ENCODE measurements at regions not wholly inside any gene's neighbourhood (a gene's known extent, or its start where the extent isn't known, plus 50 kb on each side); places are given as distances from the start of the nearest gene placed in this dataset.

DNA sequence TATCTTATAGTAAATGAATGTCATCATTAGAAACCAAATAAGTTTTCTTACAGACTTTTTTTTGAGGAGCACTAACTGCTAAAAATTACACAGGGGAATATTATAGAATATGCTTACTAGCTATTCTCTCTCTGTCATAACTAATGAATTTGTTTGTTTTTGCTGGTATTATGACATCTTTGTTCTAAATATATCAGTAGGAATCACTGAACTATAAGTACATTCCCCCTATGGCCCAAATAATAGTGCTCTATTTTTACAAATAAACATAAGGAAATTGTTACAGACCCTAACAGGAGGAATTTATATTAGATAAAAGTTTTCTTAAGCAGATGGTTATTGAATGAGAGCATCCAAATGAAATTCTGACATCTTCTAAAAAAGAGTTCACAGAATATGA lies 83.0 kb upstream of the RIOK2 start:
- Histone ChIP-seq H3K9me3 (no peaks in the 10 kb centered on the region), H3K27ac (no peak overlapping the region), H3K4me1 (replicated peaks) (no peaks in the 10 kb centered on the region), H3K27me3 (replicated peaks; ENCODE audit: insufficient read depth) (no peaks in the 10 kb centered on the region), H3K36me3 (no peaks in the 10 kb centered on the region), H3K4me3 (no peak overlapping the region)
- DNase-seq (ENCODE audit: low spot score): no peak
- TF ChIP-seq POLR2AphosphoS5 (IDR thresholded peaks at IDR 0.05): no peak
- TF ChIP-seq POLR2A (IDR thresholded peaks at IDR 0.05): no peak
- TF ChIP-seq, protein P1, sequence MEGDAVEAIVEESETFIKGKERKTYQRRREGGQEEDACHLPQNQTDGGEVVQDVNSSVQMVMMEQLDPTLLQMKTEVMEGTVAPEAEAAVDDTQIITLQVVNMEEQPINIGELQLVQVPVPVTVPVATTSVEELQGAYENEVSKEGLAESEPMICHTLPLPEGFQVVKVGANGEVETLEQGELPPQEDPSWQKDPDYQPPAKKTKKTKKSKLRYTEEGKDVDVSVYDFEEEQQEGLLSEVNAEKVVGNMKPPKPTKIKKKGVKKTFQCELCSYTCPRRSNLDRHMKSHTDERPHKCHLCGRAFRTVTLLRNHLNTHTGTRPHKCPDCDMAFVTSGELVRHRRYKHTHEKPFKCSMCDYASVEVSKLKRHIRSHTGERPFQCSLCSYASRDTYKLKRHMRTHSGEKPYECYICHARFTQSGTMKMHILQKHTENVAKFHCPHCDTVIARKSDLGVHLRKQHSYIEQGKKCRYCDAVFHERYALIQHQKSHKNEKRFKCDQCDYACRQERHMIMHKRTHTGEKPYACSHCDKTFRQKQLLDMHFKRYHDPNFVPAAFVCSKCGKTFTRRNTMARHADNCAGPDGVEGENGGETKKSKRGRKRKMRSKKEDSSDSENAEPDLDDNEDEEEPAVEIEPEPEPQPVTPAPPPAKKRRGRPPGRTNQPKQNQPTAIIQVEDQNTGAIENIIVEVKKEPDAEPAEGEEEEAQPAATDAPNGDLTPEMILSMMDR (IDR thresholded peaks at IDR 0.05): no peak
- intact Hi-C loops (cut with DNase I): no loop called here

DNA sequence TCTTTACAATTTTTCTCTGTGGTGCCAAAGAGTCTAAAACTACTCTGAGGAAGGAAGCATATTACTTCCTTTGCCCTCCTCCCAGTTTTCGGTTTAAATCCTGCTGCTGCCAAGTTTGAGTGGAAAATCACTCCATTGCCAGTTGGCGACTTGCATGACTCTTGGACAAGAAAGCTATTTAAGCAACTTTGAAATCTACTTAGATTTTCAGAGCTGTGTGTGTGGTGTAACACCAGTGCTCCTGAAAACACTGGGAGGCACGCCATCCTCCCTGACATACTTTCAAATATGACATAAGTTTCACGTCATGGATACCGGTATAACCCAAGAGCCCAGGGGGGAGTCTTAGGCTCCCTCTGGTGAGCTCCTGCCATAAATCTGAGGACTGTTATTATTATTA lies 83.5 kb upstream of the RIOK2 start:
- 54% methylated on average over 5 of the region's 5 CpGs for WGBS
- Histone ChIP-seq H3K27ac (no peak overlapping the region), H3K27me3 (replicated peaks; ENCODE audit: insufficient read depth) (no peaks in the 10 kb centered on the region), H3K36me3 (no peaks in the 10 kb centered on the region), H3K9me3 (no peaks in the 10 kb centered on the region), H3K4me3 (no peak overlapping the region), H3K4me1 (replicated peaks) (no peaks in the 10 kb centered on the region)
- no peak for DNase-seq (ENCODE audit: low spot score)
- intact Hi-C loops (cut with DNase I): no loop called here
- TF ChIP-seq POLR2A (IDR thresholded peaks at IDR 0.05) (no peak), POLR2AphosphoS5 (IDR thresholded peaks at IDR 0.05) (no peak)
- TF ChIP-seq, protein P1 (IDR thresholded peaks at IDR 0.05): no peak

DNA sequence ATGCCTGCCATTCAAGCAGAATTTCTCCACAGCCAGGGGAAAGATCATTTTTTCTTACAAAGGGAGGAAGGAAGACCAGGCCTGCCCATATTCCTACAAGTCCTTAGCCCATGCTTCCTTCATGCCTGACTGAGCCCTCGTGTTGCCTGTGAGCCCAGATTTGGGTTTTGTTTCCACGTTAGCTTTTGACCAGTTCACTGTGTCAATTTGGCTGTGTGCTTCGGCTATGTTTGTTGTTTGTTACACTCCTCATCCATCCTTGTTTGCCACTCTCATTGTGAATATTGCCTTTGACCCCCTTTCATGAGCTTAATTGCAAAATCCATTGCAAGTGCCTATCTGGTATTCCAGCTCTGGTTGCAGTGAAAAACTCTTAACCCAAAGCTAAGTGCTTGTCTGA lies 84.7 kb upstream of the RIOK2 start:
- Histone ChIP-seq H3K9me3 (no peaks in the 10 kb centered on the region), H3K36me3 (no peaks in the 10 kb centered on the region), H3K4me3 (no peak overlapping the region), H3K4me1 (replicated peaks) (no peaks in the 10 kb centered on the region), H3K27ac (no peak overlapping the region), H3K27me3 (replicated peaks; ENCODE audit: insufficient read depth) (no peaks in the 10 kb centered on the region)
- WGBS: 55% methylated on average over 3 of the region's 3 CpGs
- TF ChIP-seq POLR2AphosphoS5 (IDR thresholded peaks at IDR 0.05): no peak
- TF ChIP-seq POLR2A (IDR thresholded peaks at IDR 0.05): no peak
- TF ChIP-seq, protein P1 (IDR thresholded peaks at IDR 0.05): no peak
- intact Hi-C loops (cut with DNase I): no loop called here
- no peak for DNase-seq (ENCODE audit: low spot score)

DNA sequence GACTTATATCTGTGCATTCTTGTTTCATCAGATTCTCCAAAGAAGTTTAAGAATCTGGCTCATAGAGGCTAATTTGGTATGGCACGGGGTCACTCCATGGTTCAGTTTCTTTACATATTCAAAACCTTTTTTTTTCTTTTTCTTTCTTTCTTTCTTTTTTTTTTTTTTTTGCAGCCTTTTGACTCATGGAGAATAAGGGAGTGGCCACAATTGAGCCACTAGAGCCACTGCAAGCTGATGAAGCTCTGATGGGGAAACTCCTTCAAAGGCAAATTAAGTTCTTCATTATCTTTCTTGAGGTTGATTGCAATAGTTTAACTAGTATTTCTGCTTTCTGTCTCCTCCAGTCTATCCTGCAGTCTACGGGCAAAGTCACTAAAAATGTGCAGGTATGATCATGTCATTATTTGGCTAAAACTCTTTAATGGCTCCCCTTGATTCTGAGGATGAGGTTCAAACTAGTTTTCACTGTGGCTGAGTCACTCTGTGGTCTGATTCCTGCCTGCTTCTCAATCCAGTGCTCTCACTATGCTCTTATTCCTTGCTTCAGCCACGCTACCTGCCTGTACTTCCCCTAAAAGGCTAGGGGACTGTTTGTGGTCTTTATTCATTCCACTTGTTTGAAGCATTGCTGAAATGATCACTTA lies 93.5 kb upstream of the RIOK2 start:
- H3K27me3 ChIP-seq (replicated peaks; ENCODE audit: insufficient read depth): no peaks in the 10 kb centered on the region
- no peak overlapping the region for H3K27ac ChIP-seq
- no peaks in the 10 kb centered on the region for H3K36me3 ChIP-seq
- H3K4me1 ChIP-seq (replicated peaks): no peaks in the 10 kb centered on the region
- no peak for TF ChIP-seq POLR2A (IDR thresholded peaks at IDR 0.05)
- H3K4me3 ChIP-seq: no peak overlapping the region
- intact Hi-C loops (cut with DNase I): no loop called here
- 58% methylated on average over 3 of the region's 3 CpGs for WGBS
- no peaks in the 10 kb centered on the region for H3K9me3 ChIP-seq
- no peak for DNase-seq (ENCODE audit: low spot score)

DNA sequence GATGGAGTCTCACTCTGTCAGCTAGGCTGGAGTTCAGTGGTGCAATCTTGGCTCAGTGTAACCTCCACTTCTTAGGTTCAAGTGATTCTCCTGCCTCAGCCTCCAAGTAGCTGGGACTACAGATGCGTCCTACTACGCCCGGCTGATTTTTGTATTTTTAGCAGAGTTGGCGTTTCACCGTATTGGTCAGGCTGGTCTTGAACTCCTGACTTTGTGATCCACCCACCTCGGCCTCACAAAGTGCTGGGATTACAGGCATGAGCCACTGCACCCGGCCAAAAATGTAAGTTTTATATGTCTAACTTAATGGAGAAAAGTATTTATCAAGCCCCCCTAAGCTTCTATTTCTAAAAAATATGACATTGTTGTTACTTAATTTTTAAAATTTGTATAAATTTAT lies 98.2 kb upstream of the RIOK2 start:
- Histone ChIP-seq H3K4me3 (no peak overlapping the region), H3K27ac (no peak overlapping the region), H3K36me3 (no peaks in the 10 kb centered on the region), H3K27me3 (replicated peaks; ENCODE audit: insufficient read depth) (no peaks in the 10 kb centered on the region), H3K9me3 (no peaks in the 10 kb centered on the region), H3K4me1 (replicated peaks) (no peaks in the 10 kb centered on the region)
- intact Hi-C loops (cut with DNase I): no loop called here
- WGBS: 93% methylated on average over 7 of the region's 7 CpGs
- no peak for DNase-seq (ENCODE audit: low spot score)
- TF ChIP-seq POLR2A (IDR thresholded peaks at IDR 0.05) (no peak), POLR2AphosphoS5 (IDR thresholded peaks at IDR 0.05) (no peak)
- TF ChIP-seq, protein P1 (IDR thresholded peaks at IDR 0.05): no peak
